Activated T-cell treated with anti-CD3 and anti-CD28 coated beads for 4 hours (primary cell): ENCODE measurements at regions not wholly inside any gene's neighbourhood (a gene's known extent, or its start where the extent isn't known, plus 50 kb on each side); places are given as distances from the start of the nearest gene placed in this dataset.
A peak's percentile ranks its signal among the peaks of the same experiment; 100 is the strongest.

Source experiments
- DNase-seq: peaks from one replicate; pipeline ENCODE4 v3.0.0-alpha.2; 2020

GRCh38 chr9:695252-695651 is 146.2 kb upstream of the DMRT1 start:
- DNase-seq = no peak

GRCh38 chr9:696332-697323 is 144.9 kb upstream of the DMRT1 start:
- no peak for DNase-seq

GRCh38 chr9:698276-698675 is 143.2 kb upstream of the DMRT1 start:
- DNase-seq = no peak

GRCh38 chr9:698954-699353 is 142.5 kb upstream of the DMRT1 start:
- DNase-seq = no peak

- DNase-seq = no peak
These were observed 142.1 kb upstream of the DMRT1 start for GRCh38 chr9:699396-699795.

GRCh38 chr9:700365-701282 is 140.9 kb upstream of the DMRT1 start:
- DNase-seq = no peak

GRCh38 chr9:703392-703791 is 138.1 kb upstream of the DMRT1 start:
- DNase-seq = no peak

GRCh38 chr9:706073-706472 is 135.4 kb upstream of the DMRT1 start:
- DNase-seq = no peak

GRCh38 chr9:706606-707459 is 134.7 kb upstream of the DMRT1 start:
- DNase-seq = peak; percentile 4

- DNase-seq = no peak
These were observed 133.3 kb upstream of the DMRT1 start for GRCh38 chr9:708182-708550.

GRCh38 chr9:708551-709432 is 132.7 kb upstream of the DMRT1 start:
- DNase-seq = no peak

- DNase-seq = no peak
These were observed 130.3 kb upstream of the DMRT1 start for GRCh38 chr9:710951-711745.

GRCh38 chr9:711761-712553 is 129.5 kb upstream of the DMRT1 start:
- no peak for DNase-seq

GRCh38 chr9:712643-713042 is 128.9 kb upstream of the DMRT1 start:
- no peak for DNase-seq

GRCh38 chr9:713091-713490 is 128.4 kb upstream of the DMRT1 start:
- no peak for DNase-seq

- no peak for DNase-seq
These were observed 126.8 kb upstream of the DMRT1 start for GRCh38 chr9:714675-715074.

GRCh38 chr9:715300-715699 is 126.2 kb upstream of the DMRT1 start:
- DNase-seq = no peak

- DNase-seq = no peak
These were observed 125.6 kb upstream of the DMRT1 start for GRCh38 chr9:715743-716400.

- no peak for DNase-seq
These were observed 123.8 kb upstream of the DMRT1 start for GRCh38 chr9:717722-718121.
